HG03103 (cell line): ENCODE measurements at regions not wholly inside any gene's neighbourhood (a gene's known extent, or its start where the extent isn't known, plus 50 kb on each side); places are given as distances from the start of the nearest gene placed in this dataset.
"Not testable (repeated sequence)": the region's sequence is repeated elsewhere in the genome, so short reads cannot be mapped to it uniquely, and the experiment has no call there.

Experiments
- ATAC-seq: cut with Tn5 transposase; IDR thresholded peaks from one replicate; pipeline ENCODE4 v1.9.1; 2021; ENCODE audit warnings: low read depth; ENCODE audit not compliant: unreplicated experiment

DNA sequence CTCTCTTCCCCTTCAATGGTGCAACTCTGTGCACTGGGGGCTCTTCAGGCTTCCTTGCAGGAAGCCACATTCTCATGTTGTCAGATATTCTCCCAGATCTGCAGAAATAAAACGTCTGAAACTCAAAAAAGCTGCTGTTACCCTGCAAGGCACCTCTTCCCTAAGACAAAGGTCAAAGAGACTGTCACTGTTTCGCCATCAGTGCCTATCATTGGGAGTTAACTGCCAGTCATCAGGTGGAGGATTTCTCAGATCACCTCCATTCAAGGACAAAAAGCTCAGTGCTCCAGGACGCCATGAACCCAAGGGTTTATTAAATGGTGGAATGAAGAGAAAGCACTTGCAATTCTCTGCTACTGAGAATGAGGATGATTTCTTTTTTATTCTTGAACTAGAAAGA lies 144.6 kb upstream of the PALS2 start:
- no peak for ATAC-seq

DNA sequence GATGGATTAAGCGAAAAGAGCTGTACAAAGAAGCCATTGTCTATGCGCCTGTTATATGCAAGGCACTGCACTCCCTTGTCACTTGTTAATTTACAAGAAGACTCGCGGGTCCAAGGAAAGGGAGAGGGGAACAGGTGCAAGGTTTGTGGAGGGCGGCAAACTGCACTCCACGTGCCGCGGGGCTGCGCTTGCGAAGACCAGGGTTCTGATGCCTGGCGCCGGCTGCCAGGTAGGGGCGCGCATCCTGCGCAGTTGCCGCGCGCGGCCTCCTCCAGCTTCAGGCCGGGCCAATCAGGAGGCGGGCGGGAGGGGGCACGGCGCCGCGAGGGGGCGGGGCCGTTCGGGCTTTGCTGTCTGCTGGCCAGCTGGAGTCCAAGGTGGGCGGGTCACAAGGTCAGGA lies 140.6 kb upstream of the PALS2 start:
- ATAC-seq, result no peak

DNA sequence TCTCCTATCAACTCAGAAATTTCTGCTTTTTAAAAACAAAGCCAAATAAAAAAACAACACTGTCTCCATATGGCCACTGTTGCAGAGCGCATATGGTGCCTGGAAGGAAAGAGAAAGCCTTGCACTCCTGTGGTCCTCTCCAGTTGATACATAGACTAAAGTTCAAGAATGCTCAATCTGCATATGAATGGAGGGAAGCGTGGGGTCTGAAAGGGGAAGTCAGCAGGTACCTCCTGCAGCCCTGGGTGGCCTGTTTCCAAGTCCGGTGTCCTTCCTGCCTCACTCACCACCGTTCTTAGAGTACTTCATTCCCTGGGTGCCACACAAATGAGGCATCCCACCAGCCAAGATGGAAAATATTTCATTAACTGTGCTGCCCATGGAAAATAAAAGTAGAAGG lies 138.3 kb upstream of the PALS2 start:
- ATAC-seq, result no peak

- no peak for ATAC-seq
Observed at GRCh38 chr7:24436131-24436920, 136.9 kb upstream of the PALS2 start.

DNA sequence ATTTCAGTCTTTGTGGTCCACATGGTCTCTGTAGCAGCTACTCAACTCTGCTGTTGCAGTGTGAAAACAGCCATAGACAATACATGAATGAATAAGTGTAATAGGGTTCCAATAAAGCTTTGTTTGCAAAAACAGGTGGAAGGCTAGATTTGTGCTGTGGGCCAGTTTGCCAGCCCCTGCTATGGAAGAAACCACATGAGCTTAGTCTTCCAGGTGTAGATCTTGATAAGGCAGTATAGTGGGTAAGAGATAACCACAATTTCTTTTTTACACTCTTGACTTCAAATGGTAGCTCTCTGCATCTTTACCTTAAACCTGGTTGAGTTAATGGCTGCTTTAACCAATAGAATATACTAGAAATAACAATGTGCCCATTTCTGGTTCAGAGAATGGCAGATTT lies 135.0 kb upstream of the PALS2 start:
- ATAC-seq, result no peak

- not testable (repeated sequence) for ATAC-seq
Observed at GRCh38 chr7:24439104-24439503, 134.1 kb upstream of the PALS2 start.

DNA sequence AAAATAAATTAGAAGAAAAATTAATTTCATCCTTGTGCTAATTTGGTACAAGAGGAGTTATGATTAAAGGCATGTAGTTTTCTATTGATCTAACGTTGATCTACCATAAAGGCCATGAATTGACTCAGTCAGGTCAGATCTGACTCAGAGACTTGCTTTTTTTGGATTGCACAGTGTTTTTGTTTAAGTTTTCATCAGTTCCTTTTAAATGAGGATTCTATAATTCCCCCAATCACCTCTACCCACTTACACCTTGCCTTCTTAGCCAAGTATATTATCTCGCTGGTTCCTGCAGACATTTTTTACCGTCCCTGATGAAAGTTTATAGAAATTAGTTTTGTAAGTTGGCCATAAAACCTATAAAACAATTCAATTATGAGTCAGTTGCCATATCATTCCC lies 132.4 kb upstream of the PALS2 start:
- no peak for ATAC-seq

GRCh38 chr7:24441314-24442027 lies 131.8 kb upstream of the PALS2 start:
- ATAC-seq, result no peak

DNA sequence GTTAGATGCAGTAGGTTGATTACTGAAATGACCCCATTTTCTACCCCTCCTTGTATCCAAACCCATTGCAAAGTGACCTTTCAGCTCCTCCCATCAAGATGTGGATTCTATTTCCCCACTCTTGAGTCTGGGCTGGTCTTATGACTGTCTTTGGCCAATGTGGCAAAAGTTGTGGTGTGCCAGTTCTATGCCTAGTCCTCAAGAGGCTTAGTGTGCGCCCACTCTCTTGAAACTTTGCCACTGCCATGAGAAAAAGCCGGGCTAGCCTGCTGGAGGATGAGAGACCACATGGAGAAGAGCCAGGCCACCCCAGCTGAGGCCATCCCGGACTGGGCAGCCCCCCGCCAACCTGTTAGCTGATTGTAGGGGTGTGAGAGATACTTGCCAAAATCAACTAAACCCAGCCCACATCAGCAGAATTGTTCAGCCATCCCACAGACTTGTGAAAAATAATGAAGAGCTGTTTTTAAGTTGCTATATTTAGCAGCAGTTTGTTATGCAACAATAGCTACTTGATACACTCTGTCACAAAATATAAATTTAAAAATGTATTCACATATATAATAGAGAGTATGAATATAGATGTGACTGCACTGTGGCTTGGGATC lies 131.0 kb upstream of the PALS2 start:
- ATAC-seq, result no peak

GRCh38 chr7:24444666-24445440 lies 128.4 kb upstream of the PALS2 start:
- ATAC-seq, result no peak

DNA sequence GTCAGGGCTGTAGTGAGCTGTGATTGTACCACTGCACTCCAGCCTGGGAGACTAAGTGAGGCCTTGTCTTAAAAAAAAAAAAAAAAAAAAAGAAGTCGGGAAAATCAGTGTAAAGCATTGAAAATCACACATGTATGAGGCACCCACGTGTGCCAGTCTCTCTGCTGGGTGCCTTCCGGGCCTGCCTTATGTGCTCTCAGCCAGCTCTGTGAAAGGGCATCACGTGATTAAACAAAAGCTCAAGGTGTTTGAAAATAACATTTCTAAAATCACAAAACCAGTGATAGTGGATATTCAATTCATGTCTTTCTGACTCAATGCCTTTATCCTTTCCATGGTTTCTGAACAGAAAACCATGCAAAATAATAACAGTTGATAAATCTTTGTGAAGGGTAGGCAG lies 125.2 kb upstream of the PALS2 start:
- ATAC-seq, result no peak

DNA sequence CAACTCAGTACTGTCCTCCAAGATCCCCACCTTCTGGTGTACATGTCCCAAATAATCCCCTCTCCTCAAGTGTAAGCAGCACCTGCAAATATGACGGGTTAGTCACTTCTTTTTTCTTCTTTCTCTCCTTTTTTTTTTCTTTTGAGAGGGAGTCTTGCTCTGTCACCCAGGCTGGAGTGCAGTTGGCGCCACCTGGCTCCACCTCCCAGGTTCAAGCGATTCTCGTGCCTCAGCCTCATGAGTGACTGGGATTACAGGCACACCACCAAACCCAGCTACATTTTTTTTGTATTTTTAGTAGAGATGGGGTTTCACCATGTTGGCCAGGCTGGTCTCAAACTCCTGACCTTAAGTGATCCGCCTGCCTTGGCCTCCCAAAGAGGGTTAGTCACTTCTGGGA lies 123.8 kb upstream of the PALS2 start:
- ATAC-seq, result not testable (repeated sequence)

- ATAC-seq, result peak; percentile 81
Observed at GRCh38 chr7:24455813-24456525, 117.3 kb upstream of the PALS2 start.

GRCh38 chr7:24456526-24457218 lies 116.6 kb upstream of the PALS2 start:
- ATAC-seq, result no peak

DNA sequence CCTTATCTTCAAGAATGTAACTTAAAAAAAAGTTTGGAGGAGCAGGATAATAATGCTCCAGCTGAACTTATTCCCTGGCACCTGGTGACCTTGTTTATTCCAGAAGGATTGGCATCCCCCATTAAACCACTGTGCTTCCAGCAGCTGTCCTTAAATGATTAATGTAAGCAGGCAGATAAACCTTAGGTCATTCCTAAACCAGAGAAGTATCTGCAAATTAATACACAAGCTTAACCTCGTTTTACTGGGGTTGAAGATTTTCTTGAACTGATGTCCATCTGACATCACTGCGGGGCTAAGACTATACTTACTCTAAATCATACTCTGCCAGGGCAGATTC lies 116.1 kb upstream of the PALS2 start:
- no peak for ATAC-seq

DNA sequence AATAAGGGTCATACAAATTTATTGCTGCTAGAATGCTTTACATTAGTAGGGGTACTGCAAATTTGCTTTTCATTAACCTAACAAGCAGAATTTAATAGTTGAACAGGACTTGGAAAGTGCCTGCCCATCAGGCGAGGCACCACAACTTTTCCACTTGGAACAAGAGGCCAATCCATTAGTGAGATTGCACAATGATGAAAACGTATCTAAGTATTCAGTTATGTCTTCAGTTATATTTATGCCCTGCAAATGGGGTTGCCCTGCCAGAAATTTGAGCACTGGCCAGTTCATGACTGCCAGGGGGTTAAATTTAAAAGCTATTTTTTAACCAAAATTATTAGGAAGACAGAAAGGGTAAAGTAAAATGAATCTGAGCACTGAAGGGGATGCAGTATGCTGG lies 111.1 kb upstream of the PALS2 start:
- ATAC-seq, result no peak

- ATAC-seq, result no peak
Observed at GRCh38 chr7:24462984-24463383, 110.3 kb upstream of the PALS2 start.

DNA sequence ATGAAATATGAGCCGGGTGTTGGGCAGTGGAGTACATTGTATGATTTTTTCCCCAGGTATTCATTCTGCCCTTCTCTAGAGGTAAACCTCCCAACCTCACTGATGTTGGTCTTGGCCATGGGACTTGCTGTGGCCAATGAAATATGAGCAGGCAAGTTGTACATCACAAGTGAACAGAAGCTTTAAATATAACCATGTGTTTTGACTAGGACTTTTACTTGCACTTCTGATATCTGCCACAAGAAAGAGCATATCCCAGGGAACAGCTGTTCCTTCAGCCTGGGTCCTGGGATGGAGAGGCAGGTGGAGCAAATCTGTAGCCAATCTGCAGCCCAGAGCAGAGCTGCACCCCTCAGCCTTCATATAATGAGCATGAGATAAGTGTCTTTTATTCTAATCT lies 109.8 kb upstream of the PALS2 start:
- ATAC-seq, result no peak

- ATAC-seq, result no peak
Observed at GRCh38 chr7:24464861-24465260, 108.4 kb upstream of the PALS2 start.
